ENCODE measurements at regions not wholly inside any gene's neighbourhood (a gene's known extent, or its start where the extent isn't known, plus 50 kb on each side); places are given as distances from the start of the nearest gene placed in this dataset.

GRCh38 chr20:17890330-17890729 is 78.3 kb downstream of the SNX5 start:
- TF ChIP-seq CTCF (IDR thresholded peaks at IDR 0.05; ENCODE audit: poor library complexity, severe bottlenecking): no peak
- no peak for TF ChIP-seq EZH2 (IDR thresholded peaks at IDR 0.05; ENCODE audit: borderline replicate concordance, insufficient read depth, low read length, poor library complexity, severe bottlenecking)
- TF ChIP-seq TAF1 (IDR thresholded peaks at IDR 0.05; ENCODE audit: low read depth): no peak

All from neural cell (in vitro differentiated cells).